OCI-LY7 (cell line): ENCODE measurements at regions not wholly inside any gene's neighbourhood (a gene's known extent, or its start where the extent isn't known, plus 50 kb on each side); places are given as distances from the start of the nearest gene placed in this dataset.
"Not testable (repeated sequence)": the region's sequence is repeated elsewhere in the genome, so short reads cannot be mapped to it uniquely, and the experiment has no call there.

Source experiments
- CTCF ChIP-seq: fragments of 200-600 bp; sonication (generic); conservative IDR thresholded peaks from 2 replicates; pipeline ENCODE4 v1.5.1; 2014; ENCODE audit warnings: mild to moderate bottlenecking, antibody characterized with exemption, low read length, moderate library complexity, mixed read lengths
- EZH2phosphoT487 ChIP-seq: fragments of 200-600 bp; sonication (generic); IDR thresholded peaks from 2 replicates; pipeline ENCODE4 v1.6.1; 2018; ENCODE audit warnings: low read depth, borderline replicate concordance, mild to moderate bottlenecking, mixed run types, antibody characterized with exemption, low read length, moderate library complexity, mixed read lengths

DNA sequence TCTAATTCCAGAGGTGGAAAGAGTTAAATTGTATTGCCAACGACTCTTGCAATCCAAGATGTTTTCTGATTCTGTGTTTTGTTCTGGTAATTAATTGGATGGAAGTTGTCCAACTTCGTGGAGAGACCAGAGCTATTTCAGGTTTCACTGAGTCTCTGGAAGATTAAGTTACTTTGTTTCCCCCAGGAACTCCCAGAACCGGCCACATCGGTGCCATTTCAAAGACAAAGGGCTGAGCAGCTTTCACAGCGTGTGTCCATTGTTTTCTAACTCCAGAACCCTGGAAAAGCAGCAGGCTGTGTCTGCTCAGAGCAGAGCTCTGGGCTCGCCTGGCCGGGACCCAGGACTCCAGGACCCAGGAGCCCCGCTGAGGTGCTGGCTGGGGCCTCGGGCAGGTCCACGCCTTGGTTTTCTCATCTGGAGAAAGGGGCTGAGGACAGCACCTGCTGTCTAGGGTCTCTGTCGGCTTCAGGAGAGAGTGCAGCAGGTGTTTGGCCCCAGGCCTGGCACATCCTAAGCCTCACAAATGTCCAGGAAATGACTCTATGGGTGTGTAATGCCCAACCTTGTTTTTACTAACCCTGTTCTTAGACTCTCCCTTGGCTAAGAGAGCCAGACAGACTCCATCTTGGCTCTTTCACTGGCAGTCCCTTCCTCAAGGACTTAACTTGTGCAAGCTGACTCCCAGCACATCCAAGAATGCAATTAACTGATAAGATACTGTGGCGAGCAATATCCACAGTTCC, 86.0 kb upstream of the SFSWAP start:
- not testable (repeated sequence) for TF ChIP-seq CTCF, EZH2phosphoT487
